ENCODE measurements at regions not wholly inside any gene's neighbourhood (a gene's known extent, or its start where the extent isn't known, plus 50 kb on each side); places are given as distances from the start of the nearest gene placed in this dataset.

- ATAC-seq: no peak
- Histone ChIP-seq H3K27me3 (ENCODE audit: insufficient read depth, low read length) (no peaks in the 10 kb centered on the region), H3K9me2 (ENCODE audit: insufficient read depth) (no peaks in the 10 kb centered on the region), H3K9ac (ENCODE audit: low read length) (no peak overlapping the region), H3K79me2 (ENCODE audit: insufficient read depth, low read length) (no peaks in the 10 kb centered on the region), H2AFZ (ENCODE audit: low read depth, low read length, poor library complexity, severe bottlenecking) (no peak overlapping the region), H4K20me1 (ENCODE audit: insufficient read depth) (no peaks in the 10 kb centered on the region; the same call in 1 of the 2 replicates), H3K4me3 (replicated peaks in 1 of 2; ENCODE audit: low read depth in 1 of 2, low read length in 2 of 2) (no peak overlapping the region), H3K27ac (ENCODE audit: low read depth, low read length) (no peak overlapping the region), H3K4me2 (ENCODE audit: low read length) (no peak overlapping the region), H3K36me3 (ENCODE audit: control insufficient read depth in 1 of 2, insufficient read depth in 2 of 2, low read length in 2 of 2) (no peaks in the 10 kb centered on the region), H3K9me3 (ENCODE audit: control insufficient read depth in 1 of 2, insufficient read depth in 1 of 2, low read depth in 1 of 2, low read length in 2 of 2) (peaks cover 6 to 32% of the 10 kb centered on the region in 2 experiments; a peak in 2 of 4 replicates), H3K4me1 (ENCODE audit: control insufficient read depth in 1 of 2, insufficient read depth in 2 of 2, low read length in 2 of 2) (no peaks in the 10 kb centered on the region)
- ChIA-PET POLR2A (no interaction called here), RAD21 (ENCODE audit: low non-redundant PET in 1 of 2, low total read pairs in 2 of 2, uncharacterized antibody in 2 of 2, unreplicated experiment in 2 of 2) (no interaction called here), CTCF (no interaction called here)
- DNase-seq (ENCODE audit: low read depth, low spot score): no peak
- no peak for TF ChIP-seq JUND (IDR thresholded peaks at IDR 0.05)
- BruUV-seq (replicated peaks): no TSS peak
- intact Hi-C loops (cut with micrococcal nuclease): no loop called here
Observed at GRCh38 chr15:47412802-47413201, 304.5 kb upstream of the SEMA6D start.

GRCh38 chr15:47414207-47414606, 303.1 kb upstream of the SEMA6D start:
- RAD21 ChIA-PET (ENCODE audit: low non-redundant PET in 1 of 2, low total read pairs in 2 of 2, uncharacterized antibody in 2 of 2, unreplicated experiment in 2 of 2): no interaction called here
- DNase-seq (ENCODE audit: low read depth, low spot score) (no peak), ATAC-seq (no peak)
- POLR2A ChIA-PET: no interaction called here
- no peaks in the 10 kb centered on the region for H3K9me2 ChIP-seq (ENCODE audit: insufficient read depth)
- TF ChIP-seq SRF (IDR thresholded peaks at IDR 0.05; ENCODE audit: low read depth): no peak
- no peak for TF ChIP-seq EGR1 (IDR thresholded peaks at IDR 0.05; ENCODE audit: low read depth)
- no peak for TF ChIP-seq TCF7L2 (IDR thresholded peaks at IDR 0.05; ENCODE audit: borderline replicate concordance, extremely low read depth, insufficient read depth, insufficient read length)
- no peak for TF ChIP-seq SIN3A (IDR thresholded peaks at IDR 0.05; ENCODE audit: low read depth)
- no peak for TF ChIP-seq FOSL1 (IDR thresholded peaks at IDR 0.05; ENCODE audit: low read depth)
- no peak for TF ChIP-seq CTCF (IDR thresholded peaks at IDR 0.05 in 2 of 3, conservative IDR thresholded peaks at IDR 0.05 in 1 of 3; ENCODE audit: borderline replicate concordance in 1 of 3, insufficient read depth in 1 of 3, low read depth in 2 of 3, low read length in 2 of 3)
- H4K20me1 ChIP-seq (ENCODE audit: insufficient read depth): no peaks in the 10 kb centered on the region; the same call in 1 of the 2 replicates
- H3K79me2 ChIP-seq (ENCODE audit: insufficient read depth, low read length): no peaks in the 10 kb centered on the region
- peaks cover 4 to 34% of the 10 kb centered on the region in 2 experiments; a peak in 2 of 4 replicates for H3K9me3 ChIP-seq (ENCODE audit: control insufficient read depth in 1 of 2, insufficient read depth in 1 of 2, low read depth in 1 of 2, low read length in 2 of 2)
- H3K4me2 ChIP-seq (ENCODE audit: low read length): no peak overlapping the region
- H3K36me3 ChIP-seq (ENCODE audit: control insufficient read depth in 1 of 2, insufficient read depth in 2 of 2, low read length in 2 of 2): no peaks in the 10 kb centered on the region
- no peaks in the 10 kb centered on the region for H3K4me1 ChIP-seq (ENCODE audit: control insufficient read depth in 1 of 2, insufficient read depth in 2 of 2, low read length in 2 of 2)
- no peaks in the 10 kb centered on the region for H3K27me3 ChIP-seq (ENCODE audit: insufficient read depth, low read length)
- CTCF ChIA-PET: no interaction called here
- intact Hi-C loops (cut with micrococcal nuclease): no loop called here
- H3K4me3 ChIP-seq (replicated peaks in 1 of 2; ENCODE audit: low read depth in 1 of 2, low read length in 2 of 2): no peak overlapping the region
- no TSS peak for BruUV-seq (replicated peaks)
- H3K9ac ChIP-seq (ENCODE audit: low read length): no peak overlapping the region
- no peak overlapping the region for H2AFZ ChIP-seq (ENCODE audit: low read depth, low read length, poor library complexity, severe bottlenecking)
- no peak overlapping the region for H3K27ac ChIP-seq (ENCODE audit: low read depth, low read length)

Data from HCT116 (cell line).